Left lung (tissue), 4 donors: ENCODE measurements at regions not wholly inside any gene's neighbourhood (a gene's known extent, or its start where the extent isn't known, plus 50 kb on each side); places are given as distances from the start of the nearest gene placed in this dataset.

Experiments
- ATAC-seq: fragments of 200-7000 bp; cut with Tn5 transposase; one replicate; pipeline ENCODE4 v1.9.1; 2020; ENCODE audit warnings: moderate library complexity
- DNase-seq, 4 donors: peaks; one replicate each; pipeline ENCODE4 v3.0.0-alpha.2; 2013 to 2020
- H3K27ac ChIP-seq, 2 donors: fragments of 200-600 bp; sonication (generic) in 1 of 2; one replicate each; pipeline versions ENCODE4 v1.5.0 to v1.8.0; 2020 to 2021
- H3K27me3 ChIP-seq, 2 donors: fragments of 200-600 bp; sonication (generic) in 1 of 2; one replicate each; pipeline versions ENCODE4 v1.5.0 to v1.8.0; 2020 to 2021
- H3K36me3 ChIP-seq, 2 donors: fragments of 200-600 bp; sonication (generic) in 1 of 2; one replicate each; pipeline versions ENCODE4 v1.5.0 to v1.8.0; 2020 to 2021
- H3K4me1 ChIP-seq, 2 donors: fragments of 200-600 bp; one replicate each; pipeline ENCODE4 v1.8.0; 2021
- H3K4me3 ChIP-seq, 2 donors: fragments of 200-600 bp; sonication (generic) in 1 of 2; one replicate each; pipeline versions ENCODE4 v1.5.0 to v1.8.0; 2020 to 2021; ENCODE audit warnings: mild to moderate bottlenecking in 1 of 2
- H3K9me3 ChIP-seq, 2 donors: fragments of 200-600 bp; sonication (generic) in 1 of 2; one replicate each; pipeline versions ENCODE4 v1.5.0 to v1.8.0; 2020 to 2021
- CTCF ChIP-seq, 2 donors: fragments of 200-600 bp; sonication (generic) in 1 of 2; IDR thresholded peaks; one replicate each; pipeline versions ENCODE4 v1.5.0 to v1.8.0; 2021; ENCODE audit warnings: antibody characterized with exemption in 2 of 2
- intact Hi-C, 2 donors: fragments of 100-400 bp; cut with DNase I; formaldehyde crosslinking; loops; one replicate each; pipeline versions ENCODE4 v1.11.2 to v1.14.2; 2022
- donor health status: DM: no; HTN: yes; CAD: no.
- donor health status: DM: no; HTN: no; CAD: no.

DNA sequence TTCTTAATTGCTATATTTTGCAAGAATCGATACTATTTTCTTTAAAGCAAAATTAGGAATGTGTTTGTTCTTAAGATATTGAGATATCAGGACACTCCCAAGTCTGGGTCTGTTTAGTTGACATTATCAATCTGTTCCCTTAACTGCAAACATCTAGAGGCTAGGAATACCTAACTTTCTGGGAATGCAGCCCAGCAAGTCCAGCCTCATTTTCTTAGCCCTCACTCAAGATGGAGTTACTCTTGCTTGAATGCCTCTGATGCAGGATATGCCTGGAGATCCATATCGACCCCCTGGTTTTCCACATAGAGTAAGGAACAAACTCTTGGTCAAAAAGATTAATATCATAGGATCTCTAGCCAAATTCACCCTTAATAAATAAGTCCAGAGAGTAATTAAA lies 305.3 kb upstream of the COBL start:
- Histone ChIP-seq H3K4me3 (no peak overlapping the region), H3K27me3 (no peaks in the 10 kb centered on the region), H3K9me3 (peaks cover 0 to 9% of the 10 kb centered on the region in 2 donors), H3K27ac (no peak overlapping the region), H3K4me1 (no peaks in the 10 kb centered on the region), H3K36me3 (no peaks in the 10 kb centered on the region)
- DNase-seq (no peak), ATAC-seq (no peak)
- intact Hi-C loops, result no loop called here
- no peak for TF ChIP-seq CTCF (IDR thresholded peaks at IDR 0.05)

DNA sequence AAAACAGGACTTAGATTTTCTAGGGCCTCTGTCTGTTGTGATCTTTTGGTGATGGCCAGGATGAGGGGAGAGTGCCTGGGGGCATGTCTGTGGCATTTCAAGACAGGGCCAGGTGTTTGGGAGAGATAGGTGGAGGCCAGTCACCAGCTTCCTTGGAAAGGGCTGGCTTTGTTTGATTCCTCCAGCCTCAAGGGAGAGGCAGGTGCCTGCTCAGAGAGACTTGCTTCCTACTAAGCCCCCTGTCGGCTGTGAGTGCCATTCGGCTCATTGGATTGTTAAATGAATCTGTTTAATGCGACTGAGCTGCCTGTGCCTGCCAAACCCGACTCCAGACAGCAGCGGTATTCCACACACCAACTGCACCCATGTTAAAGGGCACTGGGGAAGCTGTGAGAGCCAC lies 304.1 kb upstream of the COBL start:
- Histone ChIP-seq H3K27me3 (no peaks in the 10 kb centered on the region), H3K36me3 (no peaks in the 10 kb centered on the region), H3K4me1 (no peaks in the 10 kb centered on the region), H3K27ac (no peak overlapping the region), H3K9me3 (peaks cover 0 to 9% of the 10 kb centered on the region in 2 donors), H3K4me3 (no peak overlapping the region)
- no peak for ATAC-seq
- intact Hi-C loops, result no loop called here
- no peak for DNase-seq
- TF ChIP-seq CTCF (IDR thresholded peaks at IDR 0.05), result no peak

DNA sequence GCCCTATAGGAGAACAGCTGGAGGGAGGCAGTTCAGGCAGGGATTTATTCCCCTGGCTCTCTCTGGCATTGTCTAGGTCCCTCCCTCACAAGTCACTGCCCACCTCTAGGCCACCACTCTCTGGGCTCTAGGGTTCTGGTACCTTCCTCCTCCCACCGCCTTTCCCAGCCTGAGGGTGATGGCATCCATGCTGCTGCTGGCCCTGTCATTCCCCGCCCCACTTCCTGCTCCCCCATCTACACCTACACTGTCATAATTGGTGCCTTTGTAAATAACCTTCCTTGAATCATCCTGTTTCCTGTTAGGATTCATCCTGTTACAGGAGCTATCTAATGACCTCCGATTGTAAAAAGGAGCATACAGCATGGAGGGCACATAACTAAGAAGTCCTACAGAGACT lies 303.3 kb upstream of the COBL start:
- H3K27ac ChIP-seq, result no peak overlapping the region
- DNase-seq (no peak), ATAC-seq (no peak)
- no peaks in the 10 kb centered on the region for H3K27me3 ChIP-seq
- H3K4me1 ChIP-seq, result no peaks in the 10 kb centered on the region
- no peak overlapping the region for H3K4me3 ChIP-seq
- intact Hi-C loops, result no loop called here
- no peak for TF ChIP-seq CTCF (IDR thresholded peaks at IDR 0.05)
- peaks cover 0 to 9% of the 10 kb centered on the region in 2 donors for H3K9me3 ChIP-seq
- H3K36me3 ChIP-seq, result no peaks in the 10 kb centered on the region

GRCh38 chr7:51617686-51618085 lies 301.1 kb upstream of the COBL start:
- no peaks in the 10 kb centered on the region for H3K9me3 ChIP-seq
- H3K36me3 ChIP-seq, result no peaks in the 10 kb centered on the region
- DNase-seq, result no peak
- intact Hi-C loops, result no loop called here
- H3K27ac ChIP-seq, result no peak overlapping the region
- no peak overlapping the region for H3K4me3 ChIP-seq
- no peaks in the 10 kb centered on the region for H3K4me1 ChIP-seq
- TF ChIP-seq CTCF (IDR thresholded peaks at IDR 0.05), result no peak
- H3K27me3 ChIP-seq, result no peaks in the 10 kb centered on the region
- no peak for ATAC-seq

DNA sequence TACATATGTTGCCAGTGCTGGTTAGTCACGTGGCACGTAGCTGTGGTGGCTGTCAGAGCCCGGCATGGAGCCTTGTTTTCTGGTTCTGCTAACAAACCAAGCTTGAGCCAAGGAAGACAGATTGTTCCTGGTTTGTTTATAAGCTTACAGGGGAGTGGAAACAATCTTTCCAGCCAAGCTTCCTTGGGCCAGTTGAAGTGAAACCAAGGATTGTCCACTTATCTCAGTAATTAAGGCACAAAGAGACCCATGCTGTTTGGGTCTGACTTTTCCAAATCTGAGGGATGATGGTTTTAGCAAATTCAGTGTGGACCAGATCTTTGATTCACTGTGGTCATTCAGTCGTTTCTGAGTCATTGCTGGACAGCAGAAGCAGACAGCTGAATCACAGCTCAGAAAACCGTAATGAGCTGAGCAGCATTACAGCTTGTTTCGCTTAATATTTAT lies 297.3 kb upstream of the COBL start:
- H3K27me3 ChIP-seq, result no peaks in the 10 kb centered on the region
- H3K27ac ChIP-seq, result no peak overlapping the region
- no peak for DNase-seq
- H3K36me3 ChIP-seq, result no peaks in the 10 kb centered on the region
- H3K4me3 ChIP-seq, result no peak overlapping the region
- H3K9me3 ChIP-seq, result no peaks in the 10 kb centered on the region
- intact Hi-C loops, result no loop called here
- peak; percentile 68 for ATAC-seq
- H3K4me1 ChIP-seq, result no peaks in the 10 kb centered on the region
- no peak for TF ChIP-seq CTCF (IDR thresholded peaks at IDR 0.05)
